ENCODE measurements at regions not wholly inside any gene's neighbourhood (a gene's known extent, or its start where the extent isn't known, plus 50 kb on each side); places are given as distances from the start of the nearest gene placed in this dataset.

DNA sequence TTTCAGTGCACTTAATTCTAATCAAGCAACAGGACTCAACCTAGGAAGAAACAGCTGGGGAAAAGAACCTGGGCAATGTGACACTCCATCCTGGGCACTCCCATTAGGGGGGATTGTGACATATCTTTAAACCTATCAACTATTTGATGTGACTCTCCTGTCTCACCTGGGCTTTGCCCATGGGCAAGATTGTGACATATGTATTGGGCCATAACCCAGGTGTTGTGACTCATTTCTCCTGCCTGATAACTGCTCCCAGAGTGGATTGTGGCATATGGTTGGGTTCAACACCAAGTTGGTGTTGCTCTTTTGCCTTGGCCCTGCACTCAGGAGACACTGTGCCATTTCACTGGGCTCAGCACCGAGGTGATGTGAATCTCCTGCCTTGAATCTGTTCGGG is 82.6 kb downstream of the ZNF723 start:
- H3K27me3 ChIP-seq: no peaks in the 10 kb centered on the region
- intact Hi-C loops (cut with DNase I; ENCODE audit: low total_unique reads): no loop called here
- no peaks in the 10 kb centered on the region for H3K4me1 ChIP-seq
- 59 to 72% (median 69%) methylated on average over 2 of the region's 2 CpGs for WGBS, 5 donors
- H3K36me3 ChIP-seq: no peaks in the 10 kb centered on the region
- TF ChIP-seq EP300 (IDR thresholded peaks at IDR 0.05) (no peak), POLR2AphosphoS5 (IDR thresholded peaks at IDR 0.05) (no peak), POLR2A (IDR thresholded peaks at IDR 0.05) (no peak)
- TF ChIP-seq, protein P1, sequence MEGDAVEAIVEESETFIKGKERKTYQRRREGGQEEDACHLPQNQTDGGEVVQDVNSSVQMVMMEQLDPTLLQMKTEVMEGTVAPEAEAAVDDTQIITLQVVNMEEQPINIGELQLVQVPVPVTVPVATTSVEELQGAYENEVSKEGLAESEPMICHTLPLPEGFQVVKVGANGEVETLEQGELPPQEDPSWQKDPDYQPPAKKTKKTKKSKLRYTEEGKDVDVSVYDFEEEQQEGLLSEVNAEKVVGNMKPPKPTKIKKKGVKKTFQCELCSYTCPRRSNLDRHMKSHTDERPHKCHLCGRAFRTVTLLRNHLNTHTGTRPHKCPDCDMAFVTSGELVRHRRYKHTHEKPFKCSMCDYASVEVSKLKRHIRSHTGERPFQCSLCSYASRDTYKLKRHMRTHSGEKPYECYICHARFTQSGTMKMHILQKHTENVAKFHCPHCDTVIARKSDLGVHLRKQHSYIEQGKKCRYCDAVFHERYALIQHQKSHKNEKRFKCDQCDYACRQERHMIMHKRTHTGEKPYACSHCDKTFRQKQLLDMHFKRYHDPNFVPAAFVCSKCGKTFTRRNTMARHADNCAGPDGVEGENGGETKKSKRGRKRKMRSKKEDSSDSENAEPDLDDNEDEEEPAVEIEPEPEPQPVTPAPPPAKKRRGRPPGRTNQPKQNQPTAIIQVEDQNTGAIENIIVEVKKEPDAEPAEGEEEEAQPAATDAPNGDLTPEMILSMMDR (IDR thresholded peaks at IDR 0.05): no peak
- no peak overlapping the region for H3K4me3 ChIP-seq
- no peak for DNase-seq
- no peak overlapping the region for H3K27ac ChIP-seq
- peaks cover 0 to 68% (median 24%) of the 10 kb centered on the region in 4 donors for H3K9me3 ChIP-seq

GRCh38 chr19:22918221-22918620 is 84.8 kb downstream of the ZNF728 start:
- Histone ChIP-seq H3K27me3 (no peaks in the 10 kb centered on the region), H3K4me1 (no peaks in the 10 kb centered on the region), H3K27ac (no peak overlapping the region), H3K9me3 (peaks cover 0 to 59% (median 27%) of the 10 kb centered on the region in 4 donors), H3K36me3 (no peaks in the 10 kb centered on the region), H3K4me3 (no peak overlapping the region)
- WGBS, 5 donors: 43 to 72% (median 57%) methylated on average over 3 of the region's 3 CpGs
- TF ChIP-seq POLR2A (IDR thresholded peaks at IDR 0.05): no peak
- TF ChIP-seq, protein P1 (IDR thresholded peaks at IDR 0.05): no peak
- no peak for TF ChIP-seq POLR2AphosphoS5 (IDR thresholded peaks at IDR 0.05)
- no peak for TF ChIP-seq EP300 (IDR thresholded peaks at IDR 0.05)
- DNase-seq: no peak
- intact Hi-C loops (cut with DNase I; ENCODE audit: low total_unique reads): no loop called here

GRCh38 chr19:22919946-22920345 is 83.0 kb downstream of the ZNF728 start:
- Histone ChIP-seq H3K27me3 (no peaks in the 10 kb centered on the region), H3K27ac (no peak overlapping the region), H3K9me3 (peaks cover 0 to 64% (median 31%) of the 10 kb centered on the region in 4 donors), H3K4me3 (no peak overlapping the region), H3K36me3 (no peaks in the 10 kb centered on the region), H3K4me1 (no peaks in the 10 kb centered on the region)
- DNase-seq: no peak
- TF ChIP-seq, protein P1 (IDR thresholded peaks at IDR 0.05): no peak
- no peak for TF ChIP-seq POLR2AphosphoS5 (IDR thresholded peaks at IDR 0.05)
- TF ChIP-seq POLR2A (IDR thresholded peaks at IDR 0.05): no peak
- no peak for TF ChIP-seq EP300 (IDR thresholded peaks at IDR 0.05)
- intact Hi-C loops (cut with DNase I; ENCODE audit: low total_unique reads): no loop called here
- 77 to 94% (median 91%) methylated on average over 2 of the region's 2 CpGs for WGBS, 5 donors

All from stomach (tissue), 8 donors.